ENCODE measurements at regions not wholly inside any gene's neighbourhood (a gene's known extent, or its start where the extent isn't known, plus 50 kb on each side); places are given as distances from the start of the nearest gene placed in this dataset.

GRCh38 chr1:221813887-221814286 lies 72.0 kb upstream of the DUSP10 start:
- no peak overlapping the region; a peak in 1 of 5 replicates for H3K4me3 Mint-ChIP-seq

More at GRCh38 chr1:221813887-221814286, 72.0 kb upstream of the DUSP10 start:
- H3K4me2 ChIP-seq (ENCODE audit: insufficient read depth, insufficient read length, low read length): no peak overlapping the region
- H3K56ac ChIP-seq (ENCODE audit: insufficient read length, low read depth, low read length): no peak overlapping the region
- no peak overlapping the region for H2BK5ac ChIP-seq (ENCODE audit: insufficient read length, low read length)
- H3K27ac ChIP-seq (ENCODE audit: insufficient read length, low read depth, low read length): no peak overlapping the region
- Mint-ChIP-seq H3K27ac (no peak overlapping the region), H3K4me1 (peaks cover 13 to 14% of the 10 kb centered on the region in 2 experiments), H3K27me3 (ENCODE audit: low read depth) (no peaks in the 10 kb centered on the region), H3K36me3 (ENCODE audit: insufficient read depth in 1 of 3, low read depth in 3 of 3) (no peaks in the 10 kb centered on the region), H3K9me3 (no peaks in the 10 kb centered on the region)
- WGBS (ENCODE audit: extremely low coverage, insufficient read length, low lambda C conversion rate): no CpG with 5 or more reads among the region's 1 CpG
- H2BK12ac ChIP-seq (ENCODE audit: insufficient read length, low read depth, low read length): no peak overlapping the region
- H4K20me1 ChIP-seq (ENCODE audit: control insufficient read depth, insufficient read depth, insufficient read length): no peaks in the 10 kb centered on the region
- no peak overlapping the region for H3K23ac ChIP-seq (ENCODE audit: insufficient read length, low read depth, low read length)
- H3K9me3 ChIP-seq (ENCODE audit: control insufficient read depth, low read depth, low read length): no peaks in the 10 kb centered on the region
- H3T11ph ChIP-seq (ENCODE audit: low read length): no peak overlapping the region
- TF ChIP-seq CTCF (conservative IDR thresholded peaks at IDR 0.05): no peak
- no peaks in the 10 kb centered on the region for H3K4me1 ChIP-seq (ENCODE audit: insufficient read depth, low read length)
- no peak for DNase-seq
- H3K14ac ChIP-seq (ENCODE audit: insufficient read depth, low read length): no peak overlapping the region
- no peak overlapping the region for H2AFZ ChIP-seq (ENCODE audit: low read length)
- no peak overlapping the region for H2AK5ac ChIP-seq (ENCODE audit: insufficient read length, low read length)
- H3K23me2 ChIP-seq (ENCODE audit: insufficient read length, low read depth, low read length, poor library complexity, severe bottlenecking): no peaks in the 10 kb centered on the region
- no peaks in the 10 kb centered on the region for H3K79me1 ChIP-seq (ENCODE audit: insufficient read depth, low read depth, low read length, poor library complexity, severe bottlenecking)
- H3K27me3 ChIP-seq (ENCODE audit: insufficient read depth, low read length): no peaks in the 10 kb centered on the region
- no peak overlapping the region for H3K9ac ChIP-seq (ENCODE audit: extremely low read depth, insufficient read length, low read length)
- no peak overlapping the region for H4K91ac ChIP-seq (ENCODE audit: insufficient read length, low read depth, low read length)
- no peak overlapping the region for H2BK120ac ChIP-seq (ENCODE audit: low read depth, low read length, poor library complexity, severe bottlenecking)
- no peak overlapping the region for H2BK20ac ChIP-seq (ENCODE audit: low read depth, low read length, poor library complexity, severe bottlenecking)
- no peak overlapping the region for H4K8ac ChIP-seq (replicated peaks; ENCODE audit: insufficient read length, low read depth, low read length)
- no peak overlapping the region for H3K4ac ChIP-seq (ENCODE audit: low read depth, low read length)
- H3K79me2 ChIP-seq (ENCODE audit: insufficient read depth, low read length): no peaks in the 10 kb centered on the region
- H2BK15ac ChIP-seq (ENCODE audit: low read depth, low read length): no peak overlapping the region
- H3K18ac ChIP-seq (ENCODE audit: insufficient read length, low read depth, low read length): no peak overlapping the region
- H4K5ac ChIP-seq (ENCODE audit: insufficient read length, low read depth, low read length): no peak overlapping the region
